SK-MEL-5 (cell line): ENCODE measurements at regions not wholly inside any gene's neighbourhood (a gene's known extent, or its start where the extent isn't known, plus 50 kb on each side); places are given as distances from the start of the nearest gene placed in this dataset.
A peak's percentile ranks its signal among the peaks of the same experiment; 100 is the strongest.
"Not testable (repeated sequence)": the region's sequence is repeated elsewhere in the genome, so short reads cannot be mapped to it uniquely, and the experiment has no call there.

ENCODE experiments used
- DNase-seq: peaks from one replicate; pipeline ENCODE4 v3.0.0-alpha.2; 2016; ENCODE audit warnings: low read depth, low spot score
- in situ Hi-C: cut with HindIII; loops from 2 replicates; pipeline ENCODE4 v1.10.0; 2016; ENCODE audit warnings: low sequenced_read_pairs, high pct_unique_total_duplicates, low pct_unique_long_range_greater_than_20kb

DNA sequence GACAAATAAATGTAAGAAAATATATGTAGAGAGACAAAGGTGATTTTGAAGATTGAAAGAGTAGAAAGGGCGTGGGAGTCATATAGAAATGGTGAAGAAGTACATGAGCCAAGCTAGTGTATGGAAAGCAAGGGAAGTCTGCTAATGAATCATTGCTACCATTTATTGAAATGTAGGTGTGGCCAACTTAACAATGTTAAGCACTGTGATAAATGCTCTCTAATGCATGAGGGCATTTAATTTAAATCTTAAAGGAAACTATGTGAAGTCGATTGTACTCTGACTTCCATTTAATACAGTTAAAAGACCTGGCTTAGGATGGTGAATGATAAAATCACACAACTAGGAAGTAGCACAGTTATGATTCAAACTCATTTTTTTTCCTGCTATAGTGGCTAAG, 219.9 kb downstream of the CASP12 start:
- DNase-seq: no peak
- in situ Hi-C loops: no loop called here

DNA sequence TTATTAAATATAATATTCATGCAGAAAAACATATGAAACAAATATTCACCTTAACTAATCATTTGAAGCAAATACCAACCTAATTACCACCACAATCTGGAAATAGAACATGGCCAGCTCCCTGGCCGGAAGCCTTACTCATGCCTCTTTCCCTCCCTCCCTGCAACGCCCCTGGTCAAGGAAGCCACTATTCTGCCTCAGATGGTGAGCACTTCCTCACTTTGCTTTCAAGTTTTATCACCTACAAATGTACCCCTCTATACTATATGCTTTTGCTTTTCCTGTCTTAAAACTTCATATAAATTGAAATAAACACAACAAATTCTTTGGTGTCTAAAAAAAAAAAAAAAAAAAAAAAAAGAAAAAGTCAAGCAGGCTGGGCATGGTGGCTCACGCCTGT, 221.2 kb downstream of the CASP12 start:
- in situ Hi-C loops, DNase-seq: not testable (repeated sequence)

DNA sequence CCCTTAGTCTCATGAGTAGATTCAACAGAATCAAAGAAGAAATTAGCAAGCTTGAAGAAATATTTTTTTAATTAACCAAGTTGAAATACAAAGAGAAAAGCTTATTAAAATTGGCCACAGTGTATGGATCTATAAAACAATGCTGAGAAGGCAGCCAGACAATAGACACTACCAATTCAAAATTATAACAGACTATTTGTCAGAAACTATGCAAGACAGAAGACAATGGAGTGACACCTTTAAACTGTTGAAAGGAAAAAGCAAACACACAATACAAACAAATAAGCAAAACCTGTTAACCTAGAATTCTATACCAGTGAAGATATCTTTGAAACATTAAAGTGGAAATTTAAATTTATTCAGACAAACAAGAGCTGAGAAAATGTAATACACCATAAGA, 225.4 kb downstream of the CASP12 start:
- in situ Hi-C loops: no loop called here
- DNase-seq: no peak

DNA sequence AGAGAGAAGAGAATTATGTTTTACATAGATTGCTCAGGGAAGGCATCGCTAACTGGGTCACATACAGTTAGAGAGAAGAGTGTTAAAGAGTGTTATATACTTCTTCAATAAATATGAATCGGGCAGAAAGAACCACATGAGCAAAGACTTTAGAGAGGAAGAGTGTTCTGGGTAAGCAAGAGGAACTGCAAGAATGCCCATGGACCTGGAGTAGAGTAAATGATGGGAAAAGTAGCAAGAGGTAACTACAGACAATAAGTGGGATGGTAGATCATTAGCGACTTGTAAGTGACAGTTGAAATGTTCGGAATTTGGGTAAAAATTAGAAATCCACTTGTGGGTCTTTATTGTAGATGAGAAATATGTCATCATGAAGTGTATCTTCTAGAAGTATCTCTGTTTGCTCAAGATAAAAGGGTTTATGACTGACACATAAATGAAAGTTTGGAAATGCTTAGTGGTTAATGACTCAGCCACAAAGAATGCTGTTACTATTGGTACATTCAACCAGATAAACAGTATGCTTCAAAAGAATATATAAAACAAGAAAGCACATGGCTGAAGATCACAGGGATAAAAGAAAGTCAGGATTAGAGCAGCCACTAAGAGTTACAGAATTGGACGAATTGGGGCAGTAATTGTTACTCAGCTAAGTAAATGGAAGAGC, 229.3 kb downstream of the CASP12 start:
- DNase-seq: peak; percentile 52
- in situ Hi-C loops: no loop called here

DNA sequence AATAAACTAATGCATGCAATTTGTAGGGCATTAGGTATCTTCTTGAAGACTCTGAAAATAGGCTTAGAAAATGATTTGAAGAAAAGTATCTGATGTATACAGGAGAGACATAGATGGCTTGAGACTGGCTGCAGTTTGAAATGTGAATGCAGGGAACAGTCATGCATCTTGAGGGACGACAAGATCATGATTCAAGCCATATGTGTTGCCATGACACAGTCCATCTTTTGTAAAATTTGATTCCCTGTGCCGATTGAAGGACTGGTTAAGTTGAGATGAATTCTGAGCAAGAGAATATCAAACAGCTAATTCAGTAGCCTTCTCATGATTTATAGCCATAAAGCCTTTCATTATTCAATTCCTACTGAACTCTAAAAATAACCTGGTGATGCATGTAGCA, 231.6 kb downstream of the CASP12 start:
- in situ Hi-C loops: no loop called here
- no peak for DNase-seq

DNA sequence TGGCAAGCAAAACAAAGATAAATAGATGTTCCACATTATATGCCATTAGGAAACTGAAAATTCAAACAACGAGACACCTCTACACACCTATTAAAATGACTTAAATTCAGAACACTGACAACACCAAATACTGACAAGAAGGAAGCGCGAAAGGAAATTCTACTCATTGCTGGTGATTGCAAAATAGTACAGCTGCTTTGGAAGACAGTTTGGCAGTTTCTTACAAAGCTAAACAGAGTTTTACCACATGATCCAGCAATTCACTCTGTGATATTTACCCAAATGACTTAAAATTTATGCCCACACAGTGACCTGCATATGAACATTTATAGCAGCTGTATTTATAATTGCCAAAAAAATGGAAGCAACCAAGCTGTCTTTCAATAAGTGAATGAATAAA, 232.6 kb downstream of the CASP12 start:
- DNase-seq: no peak
- in situ Hi-C loops: no loop called here

DNA sequence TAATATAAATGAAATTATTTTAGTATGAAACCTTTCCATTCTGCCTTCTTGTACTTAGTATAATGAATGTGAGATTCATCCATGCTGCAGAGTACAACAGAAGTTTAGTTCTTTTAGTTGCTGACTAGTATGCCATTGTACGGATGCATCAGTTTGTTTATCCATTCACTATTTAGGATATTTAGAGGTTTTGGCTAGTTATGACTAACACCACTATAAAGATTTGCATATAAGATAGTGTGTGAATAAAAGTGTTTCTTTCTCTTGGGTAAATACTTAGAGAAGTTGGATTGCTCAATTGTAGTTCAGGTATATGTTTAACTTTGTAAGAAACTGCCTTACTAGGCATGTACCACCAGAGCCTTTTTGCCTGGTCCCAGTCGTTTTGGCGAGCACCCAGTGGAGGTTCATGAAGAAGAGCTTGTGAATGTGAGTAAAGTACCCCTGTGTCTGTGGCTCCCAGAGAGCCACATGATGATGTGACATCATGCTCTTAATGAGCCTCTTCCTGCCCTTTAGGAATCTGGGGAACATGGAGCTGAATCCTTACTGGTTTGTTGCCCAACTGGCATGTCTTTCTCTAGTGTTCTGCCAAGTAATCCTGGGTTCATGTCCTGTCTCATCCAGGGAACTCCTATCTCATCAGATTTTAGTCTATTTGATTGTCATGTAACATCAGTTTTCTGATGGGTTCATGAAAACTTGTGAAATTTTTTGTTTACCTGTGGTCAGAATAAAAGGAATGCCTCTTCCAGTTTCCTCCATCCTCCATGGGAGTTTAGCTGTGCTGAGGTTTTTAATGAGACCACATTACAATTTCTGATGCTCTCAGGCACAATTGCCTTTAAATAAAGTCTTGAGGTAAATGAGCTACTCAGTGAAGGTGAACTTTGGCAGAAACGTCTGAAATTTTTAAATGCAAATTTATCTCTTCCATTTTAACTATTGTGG, 234.8 kb downstream of the CASP12 start:
- DNase-seq: peak; percentile 57
- in situ Hi-C loops: no loop called here

DNA sequence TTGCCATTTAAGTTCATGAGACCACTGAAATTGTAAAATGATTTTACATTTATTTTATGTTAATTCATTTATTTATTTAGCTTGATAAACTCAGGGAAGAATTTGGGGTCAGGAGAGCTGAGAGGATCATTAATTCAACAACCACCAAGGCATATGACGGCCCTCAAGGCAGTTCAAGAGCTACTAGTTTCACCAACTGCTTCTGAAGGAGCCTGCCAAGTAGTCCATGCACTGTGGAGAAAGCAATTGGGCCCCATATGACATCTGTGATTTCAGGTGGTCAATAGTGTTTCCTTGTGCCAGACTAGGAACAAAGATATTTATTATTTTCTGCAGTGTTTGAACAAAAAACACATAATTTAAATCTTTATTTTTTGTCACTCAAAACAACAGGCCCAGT, 236.4 kb downstream of the CASP12 start:
- DNase-seq: no peak
- in situ Hi-C loops: no loop called here

DNA sequence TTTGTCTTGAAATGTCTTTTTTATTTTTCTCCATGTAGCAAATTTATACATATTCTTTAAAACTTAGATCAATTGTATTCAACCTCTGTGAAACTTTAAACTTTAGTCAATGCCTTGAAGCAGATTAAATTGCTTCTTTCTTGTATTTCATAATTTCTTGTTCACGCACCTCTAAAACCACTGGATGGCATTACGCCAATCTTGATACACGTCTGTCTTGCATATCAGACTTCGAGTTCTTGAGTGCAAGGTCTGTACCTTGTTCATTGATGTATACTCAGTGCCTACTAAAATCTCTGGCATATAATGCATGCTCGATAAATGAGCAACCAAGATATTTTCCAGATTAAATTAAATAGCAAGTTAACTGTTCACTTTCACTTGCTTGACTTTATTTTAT, 236.8 kb downstream of the CASP12 start:
- DNase-seq: no peak
- in situ Hi-C loops: no loop called here

DNA sequence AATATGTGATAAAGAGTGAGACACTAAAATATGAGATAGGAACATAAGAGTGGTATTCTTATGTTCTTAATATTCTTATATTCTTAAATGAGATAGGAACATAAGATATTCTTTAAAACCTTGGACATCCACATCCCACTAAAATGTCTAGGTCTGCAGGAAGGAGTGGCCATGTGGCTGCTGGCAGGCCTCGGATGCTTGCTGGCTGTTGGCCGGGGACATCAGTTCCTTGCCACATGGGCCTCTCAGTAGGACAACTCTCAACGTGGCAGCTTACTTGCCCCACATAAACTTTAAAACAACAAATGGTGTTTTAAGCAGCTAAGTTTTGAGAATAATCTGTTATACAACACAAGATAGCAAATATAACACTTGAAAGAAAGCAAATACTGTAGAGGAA, 240.1 kb downstream of the CASP12 start:
- no peak for DNase-seq
- in situ Hi-C loops: no loop called here

DNA sequence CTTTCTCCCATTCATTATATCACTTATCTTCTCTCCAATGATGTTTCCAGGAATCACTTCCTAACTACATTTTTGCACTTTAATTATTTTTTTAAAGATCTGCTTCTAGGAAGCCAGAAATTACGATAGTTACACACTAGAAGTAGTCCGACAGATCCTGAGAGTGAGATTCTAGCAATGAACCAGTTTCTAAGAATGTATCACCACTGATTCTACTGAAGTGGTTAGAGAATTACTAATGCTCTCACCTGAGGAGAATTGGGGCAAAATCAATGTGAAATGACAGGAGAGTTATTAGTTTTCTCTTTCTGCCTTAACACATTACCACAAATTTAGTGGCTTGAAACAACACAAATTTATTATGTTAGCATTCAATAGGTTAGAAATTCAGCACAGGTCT, 241.2 kb downstream of the CASP12 start:
- DNase-seq: no peak
- in situ Hi-C loops: no loop called here

DNA sequence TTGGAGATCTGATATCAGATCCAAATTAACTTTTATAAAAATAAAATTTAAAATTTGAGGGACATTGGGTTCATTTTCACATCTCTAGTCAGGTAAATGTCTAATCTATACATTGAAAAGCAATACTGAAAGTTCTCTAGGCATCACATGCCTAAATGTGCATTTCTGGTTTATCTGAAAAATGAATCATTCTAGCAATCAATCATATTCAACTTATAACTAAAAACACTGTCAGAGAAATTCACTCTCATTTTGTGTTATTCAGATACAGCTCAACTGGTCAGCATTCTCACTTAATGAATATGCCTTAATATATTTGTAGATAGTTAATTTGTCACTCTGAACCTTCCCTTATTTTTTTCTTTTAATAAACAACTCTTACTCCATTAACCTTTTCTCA, 243.2 kb downstream of the CASP12 start:
- no peak for DNase-seq
- in situ Hi-C loops: no loop called here

DNA sequence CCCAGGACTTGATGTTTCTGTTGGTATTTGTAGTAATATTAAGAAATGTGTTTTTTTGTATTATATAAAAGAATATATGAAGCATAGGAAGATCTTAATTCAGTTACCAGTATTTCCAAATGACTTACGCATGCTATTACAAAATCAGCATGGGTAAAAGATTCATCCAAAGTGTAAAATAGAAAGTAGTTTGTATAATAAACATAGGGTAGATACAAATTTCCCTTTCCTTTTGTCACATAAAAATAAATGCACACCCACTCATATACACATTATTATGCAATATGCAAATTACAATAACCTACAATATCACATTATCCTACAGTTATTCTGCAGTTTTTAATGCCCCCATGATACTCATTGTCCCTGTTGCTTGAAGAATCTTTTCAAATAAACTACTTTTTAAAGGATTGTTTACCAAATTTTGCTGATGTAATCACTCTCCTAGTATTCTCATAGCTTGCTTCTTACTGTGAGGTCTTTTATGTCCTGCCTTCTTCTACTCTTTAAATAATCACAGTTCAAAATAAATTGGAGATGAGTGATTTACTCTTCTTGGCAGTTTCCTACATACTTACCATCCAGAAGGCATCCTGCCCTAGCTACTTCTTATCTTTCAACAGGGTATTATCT, 244.0 kb downstream of the CASP12 start:
- no peak for DNase-seq
- in situ Hi-C loops: no loop called here

DNA sequence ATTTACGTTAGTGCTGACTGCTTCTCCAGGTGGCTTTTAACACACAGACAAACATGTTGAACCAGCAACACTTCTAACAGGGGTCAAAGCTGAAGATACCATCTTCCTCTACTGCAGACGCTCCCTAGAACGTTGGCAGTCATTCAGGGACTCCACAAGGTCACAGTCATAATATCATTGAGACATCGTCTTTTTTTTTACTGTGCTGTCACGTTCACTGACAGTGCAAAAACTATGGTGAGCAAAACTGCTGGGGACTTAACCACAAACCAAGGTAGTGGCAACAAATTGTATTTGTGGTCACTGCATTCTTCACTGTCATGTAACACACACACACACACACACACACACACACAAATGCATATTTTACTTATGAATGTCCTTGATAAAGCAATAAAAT, 244.9 kb downstream of the CASP12 start:
- in situ Hi-C loops: no loop called here
- no peak for DNase-seq

DNA sequence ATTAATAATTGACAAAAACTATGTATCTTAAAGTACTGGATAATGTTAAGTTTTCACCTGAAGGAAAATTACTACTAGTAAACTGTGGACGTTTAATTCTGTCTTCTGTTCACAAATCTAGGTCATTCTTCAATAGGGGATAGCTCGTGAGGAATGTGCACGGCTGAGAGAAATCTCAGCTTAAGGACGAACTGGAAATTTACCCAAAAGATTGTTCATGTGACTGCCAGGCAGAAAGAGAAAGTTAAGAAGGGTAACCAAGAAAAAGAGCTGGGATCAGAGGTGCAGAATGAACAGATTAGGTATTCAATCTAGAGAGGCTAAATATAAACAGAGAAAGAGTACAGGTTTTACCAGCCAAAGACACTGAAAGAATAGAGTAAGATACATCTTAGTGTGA, 245.3 kb downstream of the CASP12 start:
- DNase-seq: no peak
- in situ Hi-C loops: no loop called here

DNA sequence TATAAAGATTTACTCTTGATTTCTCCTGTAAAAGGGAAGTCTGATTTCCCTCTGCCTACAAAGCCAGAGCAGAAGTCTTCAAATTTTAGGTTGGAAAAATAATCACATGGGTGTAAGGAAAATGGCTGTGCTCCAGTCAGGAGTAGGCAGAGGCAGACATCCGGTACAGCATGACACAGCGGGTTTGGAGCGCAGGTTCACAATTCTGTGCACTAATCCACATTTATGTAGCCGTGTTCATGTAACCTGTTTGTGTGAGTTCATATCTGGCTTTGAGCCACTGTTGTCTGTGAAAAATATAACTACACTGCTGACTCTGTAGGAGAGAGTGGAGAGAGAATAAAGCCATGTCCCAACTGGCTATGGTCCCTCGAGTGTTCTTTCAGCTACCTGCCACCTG, 248.0 kb downstream of the CASP12 start:
- in situ Hi-C loops: no loop called here
- DNase-seq: no peak

DNA sequence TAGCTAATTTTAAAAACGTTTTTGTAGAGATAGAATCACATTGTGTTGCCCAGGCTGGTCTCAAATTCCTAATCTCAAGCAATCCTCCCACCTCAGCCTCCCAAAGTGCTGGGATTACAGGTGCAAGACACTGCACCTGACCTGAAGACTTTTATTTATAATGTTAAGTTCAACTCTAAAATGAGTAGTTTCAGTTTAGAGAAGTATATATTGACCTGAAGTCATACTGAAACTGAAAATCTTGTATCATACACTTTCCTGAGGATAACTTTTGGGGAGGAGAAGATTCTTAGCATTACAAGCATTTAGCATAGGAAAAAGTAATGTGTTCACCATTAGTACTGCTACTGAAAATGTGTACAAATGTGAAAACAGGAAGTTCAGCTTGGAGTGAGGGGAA, 249.3 kb downstream of the CASP12 start:
- DNase-seq: no peak
- in situ Hi-C loops: no loop called here

DNA sequence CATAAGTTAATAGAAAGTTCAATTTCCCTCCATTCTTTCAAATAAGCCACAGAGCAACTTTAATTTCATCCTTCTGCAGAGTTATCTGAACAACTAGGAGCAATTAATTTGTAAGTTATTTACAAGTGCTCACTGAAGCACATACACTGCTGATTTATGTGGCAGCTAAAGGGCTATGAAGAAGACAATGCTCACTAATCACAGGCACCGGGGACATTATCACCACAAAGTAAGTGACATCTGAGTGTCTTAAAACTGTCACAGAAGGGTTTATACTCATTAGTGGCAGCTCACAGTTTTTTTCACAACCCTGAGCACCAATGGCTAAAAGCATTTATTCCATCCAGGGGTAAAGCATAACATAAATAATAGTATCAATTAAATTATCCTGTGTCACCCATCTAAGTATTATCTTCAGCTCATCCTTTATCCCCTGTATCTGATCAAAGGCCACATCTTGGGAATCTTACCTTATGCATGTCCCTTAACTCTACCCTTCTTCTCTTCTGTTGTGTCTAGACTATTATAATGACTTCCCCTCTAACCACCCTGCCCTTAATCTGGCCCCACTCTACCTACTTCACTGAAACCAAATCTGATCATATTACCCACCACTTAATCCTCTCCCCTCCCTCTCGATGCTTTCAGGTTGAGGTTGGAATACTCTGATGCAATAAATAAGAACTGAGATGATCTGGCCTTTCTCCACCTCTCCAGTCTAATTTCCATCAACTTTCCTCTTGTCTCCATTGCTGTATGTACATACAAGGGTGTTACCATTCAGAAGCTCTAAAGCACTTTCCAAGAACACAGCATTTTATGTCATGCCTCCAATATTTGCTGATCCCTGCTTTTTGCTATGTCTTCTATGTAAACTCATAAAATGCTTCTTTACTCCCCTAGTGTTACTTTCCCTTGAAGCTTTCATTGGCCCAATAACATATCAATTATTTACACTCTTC, 252.7 kb downstream of the CASP12 start:
- DNase-seq: no peak
- in situ Hi-C loops: no loop called here
